GM21786 (cell line): ENCODE measurements at regions not wholly inside any gene's neighbourhood (a gene's known extent, or its start where the extent isn't known, plus 50 kb on each side); places are given as distances from the start of the nearest gene placed in this dataset.

Source experiments
- ATAC-seq: cut with Tn5 transposase; IDR thresholded peaks from one replicate; pipeline ENCODE4 v1.9.1; 2021; ENCODE audit not compliant: unreplicated experiment

DNA sequence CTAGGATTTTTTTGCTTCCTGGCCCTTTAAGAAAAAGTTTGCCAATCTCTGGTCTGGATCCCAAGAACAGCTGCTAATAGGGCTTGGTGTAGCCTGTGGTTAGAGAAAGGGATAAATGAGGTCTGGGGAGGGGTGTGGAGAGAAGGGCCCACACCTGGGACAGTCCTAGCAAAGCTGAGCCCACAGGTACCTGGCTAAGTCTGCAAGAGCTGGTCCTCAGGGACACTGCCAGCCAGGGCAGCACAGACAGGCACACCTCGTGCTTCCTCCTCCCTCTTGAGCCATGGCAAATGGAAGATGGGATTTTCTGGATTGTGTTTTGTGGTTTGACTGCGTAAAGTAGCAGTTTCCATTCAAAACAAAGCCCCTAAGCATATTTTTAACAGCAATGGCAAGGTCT lies 217.5 kb downstream of the SOX9 start:
- ATAC-seq = no peak

DNA sequence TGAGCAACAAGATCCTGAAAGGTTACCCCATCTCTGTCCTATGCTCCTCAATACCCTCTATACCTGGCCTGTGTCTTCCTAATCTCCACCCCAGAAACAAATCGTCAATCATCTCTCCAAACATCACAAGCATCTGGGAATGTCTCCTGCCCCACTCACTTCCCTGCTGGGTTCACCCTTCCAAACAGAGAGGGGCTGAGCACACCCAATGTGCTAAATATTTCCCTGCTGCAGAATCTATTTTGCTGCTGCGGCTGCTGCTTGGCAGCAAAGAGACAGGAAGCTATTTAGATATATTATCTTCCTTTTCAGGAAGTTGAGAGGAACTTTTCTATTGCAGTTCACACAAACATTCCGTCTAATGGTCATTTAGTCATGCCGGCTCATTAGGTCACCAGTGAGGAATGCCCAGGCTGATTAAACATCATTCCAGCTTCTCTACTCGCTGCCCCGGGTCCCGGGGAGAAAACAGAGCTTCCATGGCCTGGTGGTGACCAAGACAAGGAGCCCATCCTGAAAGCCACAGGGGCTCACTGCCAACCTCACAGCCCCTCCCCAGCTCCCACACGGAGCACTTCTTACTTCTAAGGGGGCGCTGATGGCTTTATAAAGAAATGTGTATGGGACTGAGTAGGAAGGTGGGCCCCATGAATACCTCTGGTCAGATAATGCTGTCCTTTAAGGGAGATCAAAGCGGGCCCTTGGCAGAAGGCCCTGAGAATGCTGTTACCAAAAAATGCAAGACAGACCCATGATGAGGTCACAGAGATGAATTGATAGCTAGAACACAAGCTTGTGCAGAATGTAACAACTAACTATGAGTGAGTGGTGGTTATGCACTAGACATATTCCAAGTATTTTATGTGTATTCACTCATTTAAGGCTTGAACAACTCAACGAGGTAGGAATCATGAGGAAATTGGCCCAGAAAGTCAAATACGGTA lies 218.3 kb downstream of the SOX9 start:
- ATAC-seq = no peak

DNA sequence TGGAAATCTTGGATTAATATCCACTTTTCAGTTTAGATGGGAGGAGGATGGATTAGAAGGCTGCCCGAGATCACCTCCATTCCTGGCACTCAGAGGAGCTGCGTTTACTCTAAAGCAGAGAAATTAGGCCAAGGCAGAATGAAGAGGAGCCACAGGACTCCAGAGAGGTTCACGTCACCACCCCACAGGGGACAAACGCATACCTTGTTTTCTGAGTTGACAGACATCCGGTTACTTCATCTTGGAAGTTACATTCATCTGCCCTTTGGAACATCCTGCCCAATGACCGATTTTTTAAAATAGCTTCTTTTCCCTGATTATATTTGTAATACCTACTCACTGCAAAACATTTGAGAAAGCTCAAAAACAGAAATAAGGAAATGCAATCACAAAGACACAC lies 220.0 kb downstream of the SOX9 start:
- ATAC-seq = no peak

DNA sequence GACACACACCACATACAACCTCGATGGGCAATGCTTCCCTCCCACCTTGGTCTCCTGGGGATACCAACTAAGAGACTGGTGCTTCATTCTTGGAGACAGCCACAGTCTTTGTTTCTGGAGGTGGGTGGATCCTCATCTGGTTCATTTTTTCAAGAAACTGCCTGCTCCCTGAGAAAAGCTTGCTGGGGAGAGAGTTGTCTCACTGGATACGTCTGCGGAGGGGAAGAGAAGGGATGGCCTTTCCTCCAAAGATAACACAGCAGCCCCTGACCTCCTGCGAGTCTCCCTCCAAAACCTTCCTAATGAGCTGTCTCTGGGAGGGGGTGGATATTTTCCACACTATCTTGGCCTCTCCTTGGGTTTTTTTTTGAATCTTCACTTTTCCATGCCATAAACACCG lies 221.2 kb downstream of the SOX9 start:
- ATAC-seq = no peak

DNA sequence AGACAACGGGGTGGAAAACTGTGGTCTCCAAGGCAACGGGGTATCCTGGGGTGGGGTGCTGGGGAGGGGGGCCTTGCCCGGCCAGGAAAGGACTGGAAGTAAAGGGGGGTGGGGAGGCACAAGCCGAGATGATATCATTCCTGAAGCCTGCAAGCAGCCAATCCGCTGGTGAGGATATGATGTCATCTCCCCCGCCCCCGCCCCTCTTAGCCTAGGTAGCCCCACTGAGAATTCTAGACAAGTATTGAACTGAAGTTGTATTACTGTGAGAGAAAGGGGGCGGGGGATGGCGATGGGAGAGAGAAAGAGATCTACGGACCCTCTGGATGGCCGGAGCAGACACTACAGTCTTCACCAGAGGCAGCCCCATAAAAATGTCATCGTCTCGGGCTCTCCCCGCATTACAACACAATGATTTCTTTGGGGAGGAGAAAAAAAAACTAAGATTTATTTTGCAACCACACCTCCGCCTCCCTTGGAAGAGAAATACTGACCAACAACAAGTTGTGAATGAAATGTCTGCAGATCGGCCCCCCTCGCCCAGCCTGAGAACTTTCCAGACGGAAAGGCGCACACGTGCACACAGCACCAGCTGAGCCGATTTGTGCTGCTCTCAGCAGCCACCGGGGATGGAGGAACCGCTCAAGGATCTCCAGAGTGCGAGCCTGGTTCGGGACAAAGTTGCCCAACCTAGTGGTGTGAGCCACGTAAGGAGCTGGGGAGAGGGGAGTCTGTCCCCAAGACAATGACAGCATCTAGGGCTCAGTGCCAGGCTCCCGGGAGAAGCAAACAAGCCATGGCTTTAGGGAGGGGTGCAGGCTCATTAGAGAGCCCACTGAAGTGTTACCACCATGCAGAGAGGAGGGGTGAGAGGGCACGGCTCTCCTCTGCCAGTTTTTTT lies 222.1 kb downstream of the SOX9 start:
- ATAC-seq = no peak

DNA sequence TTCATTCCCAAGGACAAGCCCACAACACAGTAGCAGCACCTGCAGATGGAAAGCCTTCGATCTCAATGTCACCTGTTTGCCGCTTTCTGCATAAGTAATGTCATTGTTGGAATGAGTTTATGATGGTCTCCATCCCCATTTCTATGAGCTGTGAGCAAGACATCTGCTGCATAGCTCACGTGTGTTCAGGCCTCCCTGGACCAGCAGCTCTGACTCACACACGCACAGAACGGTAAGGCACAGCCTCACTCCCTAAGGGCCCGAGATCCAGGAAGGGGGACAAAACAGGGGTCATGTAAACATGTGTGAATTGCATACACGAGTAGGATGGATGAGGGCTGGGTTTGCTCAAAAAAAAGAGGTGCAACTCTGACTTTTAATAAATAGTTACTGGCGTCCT lies 223.1 kb downstream of the SOX9 start:
- ATAC-seq = no peak

DNA sequence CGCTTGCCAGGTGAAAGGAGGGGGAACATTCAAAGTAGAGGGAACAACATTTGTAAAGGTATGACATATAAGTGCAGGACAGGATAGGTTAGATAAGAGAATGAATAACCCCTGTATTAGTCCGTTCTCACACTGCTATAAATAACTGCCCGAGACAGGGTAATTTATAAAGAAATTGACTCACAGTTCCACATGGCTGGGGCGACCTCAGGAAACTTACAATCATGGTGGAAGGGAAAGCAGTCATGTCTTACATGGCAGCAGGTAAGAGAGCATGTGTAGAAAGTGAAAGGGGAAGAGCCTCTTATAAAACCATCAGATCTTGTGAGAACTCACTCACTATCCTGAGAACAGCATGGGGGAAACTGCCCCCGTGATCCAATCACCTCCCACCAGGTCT lies 223.8 kb downstream of the SOX9 start:
- no peak for ATAC-seq

DNA sequence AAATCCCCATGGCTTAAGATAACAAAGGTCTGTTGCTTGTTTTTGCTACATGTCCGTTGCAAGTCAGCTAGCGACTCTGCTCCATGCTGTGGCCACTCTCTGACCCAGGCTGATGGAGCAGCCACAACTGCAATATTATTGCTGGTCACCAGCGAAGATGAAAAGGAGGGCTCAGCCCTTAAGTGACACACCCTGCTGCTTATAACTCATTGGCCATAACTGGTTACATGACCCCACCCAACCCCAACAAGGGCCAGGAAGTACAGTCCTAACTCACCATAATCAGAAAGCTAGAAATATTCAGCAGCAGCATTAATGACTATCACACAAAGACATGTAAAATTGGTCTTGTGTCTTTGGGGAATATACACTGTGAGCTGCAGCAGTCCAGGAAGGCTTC lies 224.3 kb downstream of the SOX9 start:
- ATAC-seq = no peak

DNA sequence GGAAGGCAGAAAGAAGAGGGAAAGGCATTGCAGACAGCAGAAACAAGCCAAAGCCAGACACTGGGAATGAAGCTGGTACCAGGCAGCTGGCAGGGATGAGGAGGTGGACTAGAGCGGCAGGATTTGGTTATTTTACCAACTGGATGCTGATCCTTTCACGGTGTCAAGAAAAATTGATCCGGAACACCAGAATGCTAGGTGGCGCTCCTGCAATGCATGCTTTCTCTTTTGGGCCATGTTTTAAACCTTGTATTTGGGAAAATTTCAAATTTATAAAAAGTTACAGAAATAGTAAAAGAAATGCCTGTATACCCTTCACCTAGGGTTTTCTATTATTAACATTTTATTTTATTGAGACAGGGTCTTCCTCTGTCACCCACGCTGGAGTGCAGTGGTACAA lies 224.7 kb downstream of the SOX9 start:
- no peak for ATAC-seq

DNA sequence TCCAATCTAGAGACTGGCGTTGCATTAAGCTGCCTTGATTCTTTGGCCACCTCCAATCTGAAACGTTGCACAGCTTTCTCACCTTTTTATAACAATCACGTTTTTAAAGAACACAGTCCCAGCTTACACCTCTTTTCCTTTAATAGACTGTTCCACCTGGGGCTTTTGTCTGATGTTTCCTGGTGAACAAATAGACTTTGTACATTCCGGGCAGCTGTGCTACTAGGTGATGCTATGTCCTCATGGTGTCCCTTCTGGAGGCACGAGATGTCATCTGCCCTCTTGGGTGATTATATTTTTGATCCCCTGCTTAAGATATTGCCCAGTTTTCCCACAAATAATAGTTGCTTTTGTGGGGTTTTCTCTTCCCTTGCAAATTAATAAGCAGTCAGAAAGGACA lies 225.5 kb downstream of the SOX9 start:
- no peak for ATAC-seq

DNA sequence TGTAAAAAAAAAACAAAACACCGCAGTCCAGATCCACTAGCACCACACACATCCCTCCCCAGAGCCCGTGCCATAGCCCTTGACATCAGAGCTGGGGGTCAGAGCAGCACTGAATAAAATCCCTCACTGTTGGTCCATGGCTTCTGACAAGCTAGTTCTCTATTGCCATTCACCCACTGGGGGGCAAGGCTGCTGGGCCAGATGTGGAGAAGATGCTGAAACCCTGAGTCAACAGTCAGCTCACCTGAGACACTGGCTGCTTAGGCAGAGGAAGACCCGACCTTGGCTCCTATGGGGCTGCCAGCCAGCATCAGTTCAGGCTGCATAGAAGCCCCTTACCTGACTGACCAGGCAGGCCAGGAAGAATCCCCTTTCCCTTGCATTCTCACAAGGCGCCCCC lies 228.2 kb downstream of the SOX9 start:
- no peak for ATAC-seq

DNA sequence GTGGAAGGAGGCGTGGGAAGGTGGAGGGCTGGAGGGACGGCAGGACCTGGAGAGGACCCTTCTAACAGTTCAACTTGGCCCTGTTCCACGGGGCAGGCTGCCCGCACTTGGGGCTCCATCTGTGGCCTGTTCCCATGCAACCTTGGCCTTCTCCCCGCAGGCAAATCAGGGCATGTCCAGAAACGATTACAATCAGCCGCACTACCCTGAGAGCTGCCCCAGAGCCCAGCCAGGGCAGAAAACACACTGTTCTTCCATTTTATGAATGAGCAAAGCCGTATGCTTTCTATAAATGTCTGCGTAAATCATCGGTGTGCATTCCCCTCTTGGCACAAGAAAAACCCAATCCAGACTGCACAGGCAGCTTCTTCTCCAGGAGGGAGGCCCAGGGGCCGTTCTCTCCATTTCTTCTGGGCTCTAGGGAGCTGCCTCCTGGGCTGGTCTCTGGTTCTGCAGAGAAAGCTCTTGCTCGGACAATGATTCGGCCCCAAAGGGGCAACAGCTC lies 228.7 kb downstream of the SOX9 start:
- ATAC-seq = no peak

DNA sequence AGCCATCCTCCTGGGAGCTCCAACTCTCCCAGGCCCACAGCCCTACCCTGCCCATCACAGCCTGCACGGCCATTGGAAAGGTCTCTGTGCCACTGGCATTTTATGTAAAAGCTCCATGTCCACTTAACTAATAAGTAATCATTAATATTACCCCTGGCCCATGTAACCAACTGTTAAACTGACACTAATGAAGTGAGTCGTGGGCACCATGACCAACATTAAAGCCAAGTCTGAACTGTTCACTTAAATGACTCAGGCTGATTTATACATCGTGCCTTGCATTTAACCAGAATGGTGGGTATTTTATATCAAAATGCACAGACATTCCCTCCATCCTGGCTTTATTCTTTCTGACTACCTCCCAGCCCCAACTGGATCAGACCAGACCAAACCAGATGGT lies 229.3 kb downstream of the SOX9 start:
- ATAC-seq = no peak

DNA sequence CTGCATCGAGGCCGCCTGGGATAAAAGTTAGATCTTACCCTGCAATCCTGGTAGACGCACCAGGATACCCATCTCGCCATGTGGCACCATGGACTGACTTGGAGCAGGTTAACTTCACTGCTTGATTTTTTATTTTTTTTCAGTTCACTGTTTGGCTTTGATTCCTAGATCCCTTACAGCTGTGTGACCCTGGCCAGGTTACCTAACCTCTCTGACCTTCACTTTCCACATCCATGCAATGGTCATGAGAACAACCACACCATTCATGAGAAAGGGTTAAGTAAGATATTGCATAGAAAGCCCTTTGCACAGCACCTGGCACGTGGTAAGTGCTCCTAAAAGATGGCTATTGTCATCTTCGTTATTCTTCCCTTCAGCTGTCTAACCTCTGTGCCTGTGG lies 230.5 kb downstream of the SOX9 start:
- no peak for ATAC-seq

DNA sequence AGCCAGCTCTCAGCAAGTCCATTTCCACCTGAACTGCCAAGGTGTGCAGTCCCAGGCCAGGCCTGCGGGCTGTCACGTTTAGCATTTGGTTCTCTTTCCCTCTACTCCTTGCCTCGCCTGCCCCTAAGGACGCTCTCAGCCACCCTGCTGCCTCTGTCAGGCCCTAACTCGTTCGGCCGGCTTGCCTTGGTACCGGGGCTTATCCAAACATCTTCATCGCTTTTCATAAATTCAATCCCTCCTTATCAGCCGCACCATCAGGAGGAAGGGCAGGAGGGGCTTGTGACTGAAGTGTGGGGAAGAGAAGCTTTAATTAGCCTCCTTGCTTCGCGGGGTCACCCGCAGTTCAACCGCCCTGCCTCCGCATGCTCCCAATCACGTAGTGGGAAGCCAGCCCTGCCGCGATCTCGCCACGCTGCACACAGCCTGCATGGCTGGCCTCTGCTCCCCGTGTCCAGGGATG lies 231.1 kb downstream of the SOX9 start:
- ATAC-seq = no peak

DNA sequence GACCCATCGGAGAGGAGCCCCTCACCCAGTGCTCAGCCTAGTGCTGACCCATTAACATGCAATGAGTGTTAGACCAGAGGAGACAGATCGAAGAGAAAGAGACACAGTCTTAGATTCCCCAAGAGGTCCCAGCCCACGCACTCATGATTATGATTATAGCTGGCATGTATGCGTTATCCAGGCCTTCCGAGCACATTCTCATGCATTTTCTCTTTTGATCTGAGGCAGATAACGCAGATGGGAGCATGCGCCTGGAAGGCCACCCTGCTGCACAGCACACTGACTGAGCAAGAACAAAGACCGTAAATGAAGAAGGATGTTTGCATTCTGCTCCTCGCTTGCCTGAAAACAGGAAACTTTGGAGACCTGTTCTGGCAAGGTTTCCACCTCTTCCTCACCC lies 232.7 kb downstream of the SOX9 start:
- ATAC-seq = no peak

DNA sequence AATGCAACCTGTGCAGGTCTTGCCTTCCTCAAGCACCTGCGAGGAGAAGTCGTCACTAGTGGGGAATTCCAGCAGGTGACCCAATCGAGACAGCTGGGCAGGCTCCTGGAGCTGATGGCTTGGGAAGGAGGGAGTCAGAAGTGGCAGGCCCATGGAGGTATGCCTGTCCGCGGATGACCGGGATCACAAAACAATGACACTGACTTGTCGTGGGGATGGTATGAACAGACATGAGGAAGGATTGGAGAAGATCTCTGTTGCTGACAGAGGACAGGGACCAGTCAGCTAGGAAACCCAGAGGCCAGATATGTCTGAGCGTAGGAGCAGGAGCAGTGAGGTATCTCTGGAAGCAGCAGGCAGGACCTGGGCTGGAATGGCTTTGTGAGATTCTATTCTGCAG lies 233.3 kb downstream of the SOX9 start:
- ATAC-seq = no peak

DNA sequence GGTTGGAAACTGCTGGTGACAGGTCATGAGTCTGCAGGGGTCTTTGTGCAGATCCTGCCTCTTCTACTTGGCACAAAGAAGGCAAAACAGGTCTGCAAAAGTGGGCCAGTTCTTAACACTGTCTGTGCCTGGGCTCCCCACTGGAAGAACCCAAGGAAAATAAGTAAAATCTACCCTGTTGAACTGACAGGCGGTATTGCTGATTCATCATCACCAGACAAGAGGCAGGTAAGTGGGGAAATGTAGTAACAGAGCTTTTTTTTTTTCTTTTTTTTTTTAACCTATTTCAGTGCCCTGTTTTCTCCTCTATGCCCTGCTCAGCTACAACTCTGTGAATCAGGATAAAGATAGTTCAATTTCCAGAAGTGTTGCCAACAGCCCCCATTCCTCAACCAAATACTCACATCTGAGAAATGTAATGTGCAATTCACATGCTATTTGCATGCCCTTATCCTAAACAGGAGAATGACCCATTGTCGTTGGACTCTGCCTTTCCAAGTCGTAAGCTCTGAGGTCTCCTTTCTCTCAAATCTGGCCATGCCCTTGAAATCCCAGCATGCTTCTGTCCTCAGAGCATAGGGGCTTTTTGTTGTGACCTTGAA lies 237.0 kb downstream of the SOX9 start:
- no peak for ATAC-seq

DNA sequence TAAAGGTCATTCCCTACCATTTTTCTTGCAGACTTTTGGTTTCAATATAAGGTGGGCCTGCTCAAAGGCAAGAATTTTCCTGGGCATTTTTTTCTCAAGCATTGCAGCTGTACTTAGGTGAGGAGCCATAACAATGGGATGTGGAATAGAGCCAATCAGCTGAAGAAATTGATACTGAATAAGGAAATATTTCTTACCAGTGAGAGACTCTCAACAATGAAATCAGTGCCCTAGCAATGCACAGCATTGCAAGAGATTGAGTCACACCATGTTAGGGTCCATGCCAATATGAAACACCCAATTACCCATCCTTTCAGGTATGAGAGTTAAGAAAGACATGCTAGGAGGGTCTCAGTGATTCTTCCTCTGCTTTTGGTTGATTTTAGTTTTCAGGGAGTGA lies 237.6 kb downstream of the SOX9 start:
- no peak for ATAC-seq

DNA sequence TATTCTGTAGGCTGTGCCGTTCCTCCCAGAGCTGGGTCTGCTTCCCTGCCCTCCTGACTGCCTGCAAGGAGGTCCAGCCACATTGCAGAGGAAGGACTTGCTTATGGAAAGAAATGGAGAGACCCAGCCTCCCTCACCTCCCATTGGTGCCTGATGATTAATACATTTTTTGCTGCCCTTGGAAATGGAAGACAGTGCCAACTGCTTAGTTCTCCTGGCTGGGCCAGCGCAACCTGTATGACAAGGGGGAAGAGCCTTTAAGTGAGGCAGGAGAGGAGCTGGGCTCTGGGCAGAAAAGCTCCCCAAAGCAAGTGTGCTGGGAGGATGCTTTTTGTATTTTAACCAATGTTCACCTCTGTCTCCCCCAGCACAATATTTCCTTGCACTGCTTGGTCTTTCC lies 238.5 kb downstream of the SOX9 start:
- ATAC-seq = no peak

DNA sequence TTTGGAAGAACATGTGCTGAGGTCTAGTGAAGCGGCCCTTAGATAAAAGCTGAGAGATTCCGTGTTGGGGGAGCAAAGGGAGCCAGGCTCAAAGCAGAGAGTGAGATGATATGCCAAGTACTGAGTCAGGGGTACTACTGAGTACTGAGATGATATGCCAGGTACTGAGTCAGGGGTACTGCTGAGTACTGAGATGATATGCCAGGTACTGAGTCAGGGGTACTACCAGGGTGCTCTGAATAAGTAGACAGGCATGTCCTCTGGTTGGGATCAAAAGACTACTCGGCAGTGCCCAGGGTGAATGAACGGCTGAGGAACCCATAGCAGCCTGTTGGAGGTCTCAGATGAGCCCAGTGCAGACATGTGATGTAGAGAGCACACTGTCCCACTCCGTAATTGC lies 239.0 kb downstream of the SOX9 start:
- ATAC-seq = no peak
